Stimulated activated CD4-positive, alpha-beta T cell treated with anti-CD3 and anti-CD28 coated beads, Interleukin-1b, Interleukin-23, amount 100 ng/mL, for 24 hours (primary cell): ENCODE measurements at regions not wholly inside any gene's neighbourhood (a gene's known extent, or its start where the extent isn't known, plus 50 kb on each side); places are given as distances from the start of the nearest gene placed in this dataset.
"Not testable (repeated sequence)": the region's sequence is repeated elsewhere in the genome, so short reads cannot be mapped to it uniquely, and the experiment has no call there.

Experiments
- DNase-seq, 4 experiments: peaks; one replicate each; pipeline ENCODE4 v3.0.0-alpha.2; 2020; ENCODE audit warnings: low read depth in 4 of 4, low spot score in 1 of 4

DNA sequence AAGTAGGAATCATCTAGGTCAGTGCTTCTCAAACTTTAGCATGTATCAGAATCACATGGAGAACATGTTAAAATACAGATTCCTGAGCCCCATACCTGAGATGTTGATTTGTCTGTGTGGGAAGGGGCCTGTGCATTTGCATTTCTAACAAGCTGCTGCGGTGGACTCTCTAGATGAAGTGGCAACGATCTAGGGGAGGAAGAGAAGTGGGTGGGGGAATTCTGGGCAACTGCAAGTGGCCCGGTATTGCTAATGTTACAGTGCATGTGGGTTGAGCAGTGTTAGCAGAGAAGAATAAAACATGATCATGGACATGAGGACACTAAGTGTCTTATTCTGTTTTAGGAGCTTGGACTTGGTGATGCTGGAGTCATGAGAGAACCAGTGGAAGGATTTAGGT is 329.0 kb downstream of the OLFM4 start:
- DNase-seq = no peak

DNA sequence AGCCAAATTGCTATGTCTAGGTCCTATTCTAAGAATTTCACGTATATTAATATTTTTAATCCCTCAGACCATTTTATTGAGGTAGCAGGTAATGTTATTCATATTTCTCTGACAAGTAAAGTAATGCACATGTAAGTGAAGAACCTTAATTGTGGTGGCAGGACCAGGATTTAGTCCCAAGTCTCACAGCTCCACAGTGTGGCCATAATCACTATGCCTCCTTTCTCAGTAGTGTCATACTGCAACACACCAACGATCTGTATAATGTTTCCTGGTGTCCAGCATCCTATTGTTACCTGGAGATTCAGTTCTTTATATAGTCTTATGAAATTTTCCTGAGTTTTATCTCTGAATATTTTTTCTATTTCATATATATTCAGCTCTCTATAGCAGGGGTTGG is 340.3 kb downstream of the OLFM4 start:
- no peak for DNase-seq

DNA sequence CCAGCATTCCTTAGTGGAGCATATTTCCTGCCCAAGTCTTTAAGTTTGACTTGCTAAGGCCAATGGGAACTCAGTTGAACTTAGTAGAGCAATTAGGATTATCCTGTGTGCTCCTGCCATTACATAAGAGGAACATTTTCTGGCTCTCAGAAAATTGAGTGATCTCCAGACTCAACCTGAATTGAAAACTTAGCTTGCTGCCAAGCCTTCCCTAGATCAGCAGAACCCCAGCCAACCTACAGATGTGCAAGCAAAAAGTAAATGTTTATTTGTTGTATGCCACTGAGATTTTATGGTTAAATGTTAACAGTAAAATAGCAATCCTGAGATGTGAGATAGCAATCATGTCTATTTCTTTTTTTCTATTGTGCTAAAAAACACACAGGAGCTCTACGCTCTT is 350.9 kb downstream of the OLFM4 start:
- no peak for DNase-seq

DNA sequence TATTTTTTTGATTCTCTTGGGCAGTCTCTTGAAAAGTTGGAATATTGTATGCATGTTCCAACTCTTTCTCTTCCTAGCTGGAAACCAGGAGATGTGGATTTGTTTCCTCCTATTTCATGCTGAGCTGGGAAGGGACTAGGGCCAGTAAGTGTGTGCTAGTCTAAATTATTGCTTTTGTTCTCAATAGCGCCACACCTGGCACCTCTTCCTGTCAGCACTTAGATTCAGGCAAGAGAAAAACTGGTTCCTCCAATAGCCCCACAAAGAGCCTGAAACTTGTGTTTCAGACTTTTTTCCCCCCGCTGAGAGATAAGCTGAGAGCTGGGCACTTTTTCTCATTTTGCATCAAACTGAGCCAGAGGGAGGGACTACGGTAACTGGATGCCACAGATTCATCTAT is 353.4 kb downstream of the OLFM4 start:
- no peak for DNase-seq

DNA sequence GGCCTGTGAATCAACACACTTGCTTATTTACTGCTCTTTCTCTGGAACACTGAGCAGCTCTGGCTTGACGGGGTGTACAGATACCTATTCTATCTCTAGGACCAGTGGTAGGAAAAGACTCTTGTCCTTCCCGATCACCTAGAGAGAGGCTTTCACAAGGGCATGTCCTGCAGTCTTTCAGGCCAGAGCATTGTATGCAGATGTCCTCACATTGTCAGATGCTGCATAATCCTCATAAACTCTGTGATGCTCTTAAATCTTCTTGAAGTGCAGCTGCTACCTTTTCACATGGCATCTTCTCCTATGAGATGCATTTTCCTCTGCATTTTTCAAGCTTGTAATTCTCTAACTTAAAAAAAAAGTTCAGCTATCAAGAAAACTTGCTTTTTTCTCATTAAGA is 369.4 kb downstream of the OLFM4 start:
- no peak for DNase-seq

DNA sequence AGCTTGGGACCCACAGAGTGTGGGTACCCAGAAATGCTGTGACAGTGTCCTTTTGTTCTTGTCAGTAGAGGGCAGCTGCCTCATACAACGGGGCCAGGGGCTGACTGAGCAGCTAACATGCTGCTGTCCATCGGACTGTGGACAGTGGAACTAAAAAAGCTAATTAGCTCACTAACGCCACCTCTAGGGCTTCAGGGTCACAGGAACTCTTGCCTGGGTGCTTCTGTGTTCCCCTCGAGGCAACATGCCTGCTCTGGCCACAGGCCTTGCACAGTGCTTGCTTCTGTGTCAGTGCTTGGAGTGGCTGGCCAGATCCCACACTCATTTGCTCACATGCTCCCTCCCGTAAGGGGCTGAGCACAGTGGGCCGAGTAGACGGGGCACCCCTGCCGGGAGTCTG is 377.0 kb downstream of the OLFM4 start:
- no peak for DNase-seq

DNA sequence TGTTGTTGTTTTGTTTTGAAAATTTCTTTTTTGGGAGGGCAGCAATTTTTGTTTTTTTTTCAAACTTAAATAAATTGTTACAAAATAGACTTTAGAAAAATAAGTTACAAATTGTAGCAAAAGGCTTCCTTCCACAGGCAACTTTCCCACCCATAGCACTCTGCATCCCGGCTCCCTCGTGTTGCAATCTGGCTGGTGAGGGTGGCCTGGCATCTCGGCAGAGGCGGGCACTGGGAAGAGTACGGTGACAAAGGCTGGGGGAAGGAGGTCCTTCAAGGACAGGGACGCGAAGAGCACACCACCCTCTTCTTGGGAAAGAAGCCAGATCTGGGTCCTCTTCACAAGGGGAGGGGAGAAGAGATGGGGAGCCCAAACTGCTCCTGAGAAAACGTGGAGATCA is 379.7 kb downstream of the OLFM4 start:
- DNase-seq = no peak

DNA sequence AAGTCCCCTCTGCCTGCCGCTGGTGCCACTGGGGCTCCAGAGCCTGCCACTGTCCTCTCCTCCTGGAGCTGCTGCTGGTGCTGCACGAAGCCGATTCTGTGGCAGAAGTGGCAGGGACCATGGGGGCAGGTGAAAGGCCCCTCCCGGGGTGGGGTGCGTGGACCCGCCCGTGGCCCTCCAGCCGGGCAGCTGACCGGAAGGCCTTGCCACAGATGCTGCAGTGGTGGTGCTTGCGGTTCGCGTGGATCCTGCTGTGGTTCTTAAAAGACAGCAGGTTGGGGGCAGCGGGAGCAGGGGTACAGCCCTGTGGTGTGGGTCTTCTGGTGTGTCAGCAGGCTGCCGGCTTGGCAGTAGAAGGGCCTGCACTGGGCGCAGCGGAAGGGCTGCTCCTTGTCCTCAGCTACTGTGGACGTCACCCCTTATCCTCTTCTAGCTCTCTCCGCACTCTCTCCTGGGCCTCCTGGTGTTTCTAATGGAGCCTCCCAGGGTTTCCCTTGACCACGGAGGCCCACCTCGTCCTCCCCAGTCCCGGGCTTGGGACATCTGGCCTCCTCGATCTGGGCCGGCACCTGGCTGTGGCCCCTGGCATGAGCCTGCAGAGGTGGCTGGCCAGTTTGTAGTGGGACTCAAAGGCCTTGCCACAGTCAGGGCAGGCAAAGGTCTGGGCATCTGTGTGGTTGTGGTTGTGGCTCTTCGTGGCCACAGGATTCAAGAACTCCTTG is 380.4 kb downstream of the OLFM4 start:
- no peak for DNase-seq

DNA sequence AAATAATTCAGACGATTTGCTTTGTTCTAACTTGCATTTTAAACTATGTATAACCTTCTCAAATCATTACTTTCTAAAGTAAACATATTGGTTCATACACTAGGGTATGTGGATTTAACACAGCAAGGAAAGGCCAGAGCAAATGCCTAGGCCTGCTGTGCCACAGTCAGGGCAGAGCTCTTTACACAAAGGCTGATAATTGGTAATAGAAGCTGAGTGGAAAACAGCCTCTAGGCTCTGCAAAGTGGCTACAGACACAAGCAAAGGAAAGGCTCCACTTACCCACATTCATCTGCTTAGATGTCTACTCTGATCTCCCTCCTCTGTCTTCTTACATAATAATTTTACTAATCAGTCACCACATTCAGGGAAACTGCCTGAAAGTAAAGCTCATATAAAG is 382.9 kb downstream of the OLFM4 start:
- no peak for DNase-seq

DNA sequence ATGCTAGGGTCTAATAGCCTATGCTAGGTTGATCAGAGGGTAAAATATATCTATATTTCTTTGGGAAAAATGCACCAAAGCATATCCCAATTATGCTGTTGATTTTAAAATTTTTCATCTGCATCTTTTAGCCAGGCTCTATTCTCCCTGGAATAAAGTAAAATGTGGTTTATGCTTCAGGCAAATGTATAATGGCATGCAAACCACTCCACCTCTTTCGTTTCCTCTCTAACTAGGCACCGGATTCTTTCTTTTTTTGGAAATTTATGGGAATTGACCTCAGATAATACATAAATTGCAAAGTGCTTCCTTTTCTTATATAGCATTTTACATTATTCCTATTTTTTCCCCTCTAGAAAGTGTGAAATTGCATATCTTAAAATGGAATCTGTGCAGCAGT is 386.5 kb downstream of the OLFM4 start:
- DNase-seq = no peak

DNA sequence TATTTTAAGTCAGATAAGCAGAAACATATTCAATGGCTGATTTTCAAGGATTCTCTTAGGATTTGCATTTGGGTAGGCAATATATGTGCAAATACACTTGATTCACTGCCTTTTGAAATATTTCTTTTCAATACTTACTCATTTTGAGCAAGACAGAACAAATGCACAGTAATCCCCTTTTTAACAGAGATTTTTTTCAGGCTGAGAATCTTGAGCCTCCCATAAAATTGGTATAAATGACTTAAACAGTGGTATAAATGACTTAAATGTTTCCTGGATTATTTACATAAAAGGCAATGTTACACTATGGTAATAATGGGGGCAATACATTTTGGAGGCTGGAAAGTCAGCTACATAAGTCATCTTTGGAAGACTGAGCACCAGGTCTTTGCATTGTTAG is 389.0 kb downstream of the OLFM4 start:
- no peak for DNase-seq

DNA sequence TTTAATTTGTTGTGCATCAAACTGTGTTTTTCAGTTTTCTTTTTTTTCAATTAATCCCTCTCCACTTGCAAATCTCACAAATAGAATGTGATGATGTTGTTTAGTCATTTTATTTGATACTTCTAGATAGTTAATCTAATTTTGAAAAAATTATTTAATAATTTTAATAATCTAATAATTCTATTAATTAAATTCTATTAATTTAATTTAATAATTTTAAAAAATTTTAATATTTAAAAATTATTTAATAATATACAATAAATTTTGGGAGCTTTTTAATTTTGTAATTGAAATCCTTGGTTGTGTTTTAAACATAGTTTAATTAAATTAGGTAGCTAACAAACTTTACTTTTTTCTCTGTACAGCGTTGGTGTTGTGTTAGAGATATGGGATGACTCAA is 393.8 kb downstream of the OLFM4 start:
- DNase-seq = no peak

DNA sequence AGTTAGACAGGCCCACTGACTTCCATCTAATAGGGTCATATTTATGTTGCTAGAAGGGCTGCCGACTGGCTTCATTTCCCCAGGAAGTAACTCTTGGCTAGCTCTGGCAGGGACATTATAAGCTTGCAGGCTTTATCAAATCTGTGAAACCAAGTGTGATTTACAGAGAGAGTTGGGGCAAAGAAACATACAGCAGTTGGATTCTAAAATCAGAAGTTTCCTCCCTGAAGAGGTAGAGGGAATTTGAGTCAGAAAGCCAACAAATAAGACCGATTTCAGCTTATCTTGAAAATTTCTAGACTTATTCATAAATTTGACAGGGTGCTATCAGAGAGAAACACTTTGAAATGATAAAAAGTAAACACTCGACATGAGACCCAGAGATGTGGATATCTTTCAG is 407.8 kb downstream of the OLFM4 start:
- DNase-seq = no peak

DNA sequence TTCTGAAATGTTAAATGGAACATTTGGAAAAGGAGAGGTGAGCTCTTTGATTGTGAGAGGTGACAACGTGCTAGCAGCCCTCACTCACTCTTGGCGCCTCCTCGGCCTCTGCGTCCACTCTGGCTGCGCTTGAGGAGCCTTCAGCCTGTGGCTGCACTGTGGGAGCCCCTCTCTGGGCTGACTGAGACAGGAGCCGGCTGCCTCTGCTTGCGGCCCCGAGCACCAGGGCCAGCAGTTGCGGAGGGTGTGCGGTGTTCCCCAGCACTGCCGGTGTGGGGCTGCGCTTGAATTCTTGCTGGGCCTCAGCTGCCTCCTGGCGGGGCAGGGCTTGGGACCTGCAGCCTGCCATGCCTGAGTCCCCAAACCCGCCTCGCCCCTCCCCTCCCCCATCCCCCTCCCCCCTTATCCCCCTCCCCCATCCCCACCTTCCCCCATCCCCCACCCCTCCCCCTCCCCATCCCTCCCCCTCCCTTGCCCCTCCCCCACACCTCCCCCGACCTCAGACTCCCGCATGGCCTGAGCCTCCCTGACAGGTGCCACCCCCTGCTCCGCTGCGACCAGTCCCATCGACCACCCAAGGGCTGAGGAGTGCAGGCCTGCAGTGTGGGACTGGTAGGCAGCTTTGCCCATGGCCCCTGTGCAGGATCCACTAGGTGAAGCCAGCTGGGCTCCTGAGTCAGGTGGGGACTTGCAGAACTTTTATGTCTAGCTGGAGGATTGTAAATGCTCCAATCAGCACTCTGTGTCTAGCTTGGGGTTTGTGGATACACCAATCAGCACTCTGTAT is 411.0 kb downstream of the OLFM4 start:
- DNase-seq = no peak

DNA sequence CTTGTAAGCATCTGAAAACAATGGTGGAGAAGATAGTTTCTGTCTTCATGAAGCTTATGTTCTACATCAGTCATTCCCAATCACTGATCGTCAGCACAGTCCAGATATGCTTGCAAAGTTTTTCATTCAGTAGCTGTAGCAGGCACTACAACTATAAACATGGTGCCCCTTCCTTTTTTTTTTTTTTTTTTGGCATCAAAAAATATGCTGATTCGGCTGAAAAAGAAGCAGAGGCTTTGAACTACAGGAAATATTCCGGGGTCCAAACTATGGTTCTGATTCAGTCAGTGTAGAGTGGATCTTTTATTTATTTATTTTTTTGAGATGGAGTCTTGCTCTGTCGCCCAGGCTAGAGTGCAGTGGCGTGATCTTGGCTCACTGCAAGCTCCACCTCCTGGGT is 414.4 kb downstream of the OLFM4 start:
- DNase-seq = no peak

DNA sequence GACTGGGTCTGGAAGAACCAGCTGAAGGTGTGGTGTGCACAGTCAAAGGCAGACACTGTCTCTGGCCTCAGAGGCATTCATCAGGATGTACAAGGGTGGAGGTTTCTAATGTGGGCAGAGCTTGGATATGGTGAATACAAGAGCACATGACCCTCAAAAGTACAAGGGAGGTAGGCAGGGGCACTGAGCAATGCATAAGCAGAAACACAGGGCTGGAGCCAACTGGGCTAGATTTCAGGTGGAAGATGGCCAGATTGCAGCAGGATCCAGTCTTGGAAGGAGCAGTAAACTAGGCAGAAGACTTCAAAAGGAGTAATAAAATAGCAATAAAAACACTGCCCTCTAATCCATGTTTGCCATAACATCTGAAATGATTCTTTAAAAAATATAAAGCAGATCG is 417.1 kb downstream of the OLFM4 start:
- DNase-seq = no peak

DNA sequence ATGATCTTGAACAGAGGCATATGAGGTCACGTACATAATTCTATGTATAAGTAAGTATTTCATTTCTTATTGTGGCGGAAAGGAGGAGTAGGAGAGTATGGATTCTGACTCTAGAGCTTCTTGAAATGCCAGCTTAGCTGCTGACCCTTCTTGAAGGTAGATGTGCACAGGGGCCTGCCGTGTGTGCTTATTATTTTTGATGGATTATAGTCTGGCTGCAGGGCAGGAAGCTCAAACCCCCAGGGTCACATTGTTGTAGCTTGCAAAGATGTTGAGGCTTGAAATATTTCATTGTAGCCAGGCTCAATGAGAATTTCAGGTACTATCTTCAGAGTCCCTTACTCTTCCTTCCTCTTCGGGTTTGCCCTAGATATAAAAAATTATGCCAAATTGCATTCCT is 418.8 kb downstream of the OLFM4 start:
- DNase-seq = no peak

DNA sequence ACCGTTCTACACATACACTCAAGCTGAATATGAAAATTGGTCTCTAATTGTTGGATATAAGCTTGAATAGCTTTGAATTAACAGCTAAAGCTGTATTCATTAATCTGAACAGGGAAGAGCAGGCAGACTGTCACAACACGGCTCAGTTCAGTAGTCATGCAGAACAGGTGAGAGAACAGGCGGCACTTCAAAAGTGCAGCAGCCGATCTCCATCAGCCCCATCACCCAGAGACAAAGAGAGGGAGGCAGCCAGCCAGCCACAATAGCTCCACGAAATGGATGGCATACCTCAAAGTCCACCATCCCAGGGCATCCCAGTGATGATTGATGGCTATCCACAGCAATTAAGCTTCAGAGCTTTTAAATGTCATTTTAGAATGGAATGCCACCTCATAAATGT is 419.2 kb downstream of the OLFM4 start:
- no peak for DNase-seq

DNA sequence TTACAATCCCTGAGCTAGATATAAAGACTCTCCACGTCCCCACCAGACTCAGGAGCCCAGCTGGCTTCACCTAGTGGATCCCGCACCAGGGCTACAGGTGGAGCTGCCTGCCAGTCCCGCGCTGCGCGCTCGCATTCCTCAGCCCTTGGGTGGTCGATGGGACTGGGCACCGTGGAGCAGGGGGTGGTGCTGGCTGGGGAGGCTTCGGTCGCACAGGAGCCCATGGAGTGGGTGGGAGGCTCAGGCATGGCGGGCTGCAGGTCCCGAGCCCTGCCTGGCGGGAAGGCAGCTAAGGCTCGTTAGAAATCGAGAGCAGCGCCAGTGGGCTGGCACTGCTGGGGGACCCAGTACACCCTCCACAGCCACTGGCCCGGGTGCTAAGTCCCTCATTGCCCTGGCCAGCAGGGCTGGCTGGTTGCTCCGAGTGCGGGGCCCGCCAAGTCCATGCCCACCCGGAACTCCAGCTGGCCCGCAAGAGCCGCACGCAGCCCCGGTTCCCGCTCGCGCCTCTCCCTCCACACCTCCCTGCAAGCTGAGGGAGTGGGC is 423.7 kb downstream of the OLFM4 start:
- DNase-seq = not testable (repeated sequence)

DNA sequence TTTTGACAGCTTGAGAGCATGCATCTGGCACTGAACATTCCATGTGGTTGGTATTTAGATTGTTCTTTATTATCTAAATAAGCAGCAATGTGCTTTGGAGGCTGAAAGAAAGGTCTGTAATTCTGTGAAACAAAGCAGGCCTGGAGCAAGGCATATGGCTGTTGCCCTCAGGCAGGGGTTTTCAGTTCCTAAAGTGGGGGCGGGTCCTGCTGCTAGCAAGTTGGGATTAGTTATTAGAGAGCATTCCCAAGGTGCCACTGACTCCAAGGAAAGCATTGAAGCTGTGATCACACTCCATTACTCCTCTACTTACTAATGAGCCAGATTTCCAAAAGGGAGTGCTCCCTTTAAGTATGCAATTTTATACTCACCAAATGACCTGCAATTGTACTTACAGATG is 432.2 kb downstream of the OLFM4 start:
- no peak for DNase-seq

DNA sequence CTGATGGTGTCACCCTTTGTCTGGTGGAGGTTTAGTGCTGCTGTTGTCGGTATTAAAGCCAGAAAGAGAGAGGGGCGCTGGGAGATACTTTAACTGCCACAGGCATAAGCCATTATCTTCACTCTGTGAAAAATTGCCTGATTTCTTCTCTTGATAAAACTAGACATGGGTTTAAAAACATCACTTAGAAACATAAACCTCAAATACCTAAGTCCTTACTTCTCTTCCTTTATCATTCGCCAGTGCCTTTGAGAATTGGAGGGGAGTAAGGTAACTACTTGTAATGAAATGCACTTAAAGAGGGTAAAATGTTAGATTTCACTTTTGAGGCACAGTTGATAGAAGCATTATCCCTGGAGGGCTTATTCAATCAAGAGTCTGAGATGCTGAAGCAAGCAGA is 434.5 kb downstream of the OLFM4 start:
- no peak for DNase-seq

DNA sequence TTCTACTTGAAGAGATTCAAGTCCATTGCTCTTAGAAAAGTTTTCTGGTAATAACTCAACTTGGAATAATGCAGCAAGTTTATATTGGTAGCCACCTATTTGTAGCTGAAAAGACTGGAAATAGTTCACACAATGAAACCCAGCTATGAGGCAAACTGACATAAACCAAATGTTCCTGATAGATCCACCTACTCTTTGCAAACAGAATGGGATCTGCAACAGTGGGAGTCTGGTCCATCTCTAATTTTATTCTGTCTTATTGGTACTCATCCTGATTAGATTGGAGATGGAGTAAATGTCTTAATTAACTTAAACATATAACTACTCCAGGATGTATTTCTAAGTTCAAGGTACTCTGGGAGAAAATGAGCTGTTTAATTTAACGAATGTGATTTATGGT is 438.0 kb downstream of the OLFM4 start:
- no peak for DNase-seq

DNA sequence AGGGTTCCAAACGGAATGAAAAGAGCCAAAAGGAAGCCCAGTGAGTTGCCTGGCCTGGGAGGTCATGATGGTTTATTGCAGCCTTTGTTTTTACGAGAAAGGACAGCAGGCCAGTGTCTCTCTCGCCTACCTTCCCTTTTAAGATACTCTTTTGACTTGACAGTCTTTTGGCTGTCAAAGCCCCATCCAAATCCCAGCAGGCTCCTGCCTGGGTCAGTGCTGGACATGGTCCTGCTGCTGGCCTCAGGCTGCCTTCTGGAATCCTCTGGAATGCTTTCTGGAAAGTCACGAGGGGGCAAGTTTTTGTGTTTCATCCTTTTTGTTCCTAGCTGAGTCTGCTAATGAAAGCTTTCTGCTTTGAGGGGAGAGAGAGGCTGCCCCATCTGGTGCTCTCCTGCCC is 444.8 kb downstream of the OLFM4 start:
- DNase-seq = no peak
